K562 (cell line): ENCODE measurements at regions not wholly inside any gene's neighbourhood (a gene's known extent, or its start where the extent isn't known, plus 50 kb on each side); places are given as distances from the start of the nearest gene placed in this dataset.

ENCODE experiments used
- ARID2 ChIP-seq: fragments of 450-650 bp; IDR thresholded peaks from 2 replicates; pipeline ENCODE4 v1.6.1; 2017; ENCODE audit warnings: antibody characterized with exemption, mild to moderate bottlenecking
- CHD2 ChIP-seq: IDR thresholded peaks from 2 replicates; pipeline ENCODE4 v1.6.1; 2011; ENCODE audit warnings: low read depth, low read length
- MGA ChIP-seq: fragments of 450-650 bp; IDR thresholded peaks from 2 replicates; pipeline ENCODE4 v1.6.1; 2016; ENCODE audit warnings: mild to moderate bottlenecking, moderate library complexity
- POLR3A ChIP-seq: IDR thresholded peaks from 2 replicates; pipeline ENCODE4 v1.6.1; 2011; ENCODE audit warnings: borderline replicate concordance, mild to moderate bottlenecking, moderate library complexity; ENCODE audit not compliant: insufficient read length, insufficient read depth; ENCODE audit errors: extremely low read depth
- TF ChIP-seq, protein P1 (sequence below): fragments of 450-650 bp; conservative IDR thresholded peaks from 2 replicates; pipeline ENCODE4 v1.6.1; 2016; ENCODE audit warnings: missing genetic modification characterization, low read depth, mild to moderate bottlenecking, missing compliant biosample characterization, moderate library complexity

DNA sequence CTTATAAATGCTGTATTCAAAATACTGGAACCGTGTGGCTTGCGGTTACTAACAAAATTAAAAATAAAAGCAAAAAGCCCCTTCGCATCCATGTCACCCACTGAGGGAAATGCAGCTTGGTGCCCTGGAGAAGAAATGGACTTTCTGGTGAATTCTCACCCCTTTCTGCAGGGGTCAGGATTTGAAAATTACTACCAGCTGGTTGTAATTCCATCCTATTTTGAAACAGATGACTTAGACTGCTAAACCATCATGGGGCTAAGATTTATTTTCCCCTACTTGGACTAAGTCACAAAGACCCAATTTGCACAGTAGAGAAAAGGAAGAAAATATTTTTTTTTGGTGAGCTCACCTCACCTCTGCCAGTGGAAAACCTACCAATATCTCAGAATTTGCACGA lies 111.4 kb upstream of the MYOCD start (continued):
- TF ChIP-seq MGA (no peak), POLR3A (no peak), ARID2 (no peak), CHD2 (no peak)
- TF ChIP-seq, protein P1, sequence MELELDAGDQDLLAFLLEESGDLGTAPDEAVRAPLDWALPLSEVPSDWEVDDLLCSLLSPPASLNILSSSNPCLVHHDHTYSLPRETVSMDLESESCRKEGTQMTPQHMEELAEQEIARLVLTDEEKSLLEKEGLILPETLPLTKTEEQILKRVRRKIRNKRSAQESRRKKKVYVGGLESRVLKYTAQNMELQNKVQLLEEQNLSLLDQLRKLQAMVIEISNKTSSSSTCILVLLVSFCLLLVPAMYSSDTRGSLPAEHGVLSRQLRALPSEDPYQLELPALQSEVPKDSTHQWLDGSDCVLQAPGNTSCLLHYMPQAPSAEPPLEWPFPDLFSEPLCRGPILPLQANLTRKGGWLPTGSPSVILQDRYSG (tag) = no peak
- TF ChIP-seq, all 486 proteins: peak for 0
